ENCODE measurements at regions not wholly inside any gene's neighbourhood (a gene's known extent, or its start where the extent isn't known, plus 50 kb on each side); places are given as distances from the start of the nearest gene placed in this dataset.

DNA sequence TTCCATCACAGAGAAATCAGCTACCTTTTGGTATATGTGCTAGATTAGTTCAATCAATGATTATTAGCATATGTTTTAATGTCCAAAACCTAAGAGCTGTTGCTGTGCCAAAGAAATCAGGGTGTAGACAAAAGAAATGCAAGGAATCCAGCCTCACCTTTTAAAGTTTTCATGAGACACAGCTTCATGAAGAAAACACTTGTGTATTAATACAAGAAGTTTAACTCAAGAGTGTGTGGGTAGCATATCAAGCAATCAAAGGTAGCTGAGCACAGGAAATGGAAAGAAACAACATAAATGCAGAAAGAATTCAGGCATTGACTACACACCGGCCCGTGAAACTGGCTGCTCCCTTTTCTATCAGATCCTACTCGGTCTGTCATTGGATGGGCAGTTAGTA is 76.0 kb upstream of the CAV2 start:
- peaks cover 12 to 47% of the 10 kb centered on the region in 2 donors for H3K4me1 ChIP-seq (ENCODE audit: control insufficient read depth in 1 of 2, low read depth in 2 of 2)
- H3K36me3 ChIP-seq, result no peaks in the 10 kb centered on the region
- H3K27me3 ChIP-seq (replicated peaks; ENCODE audit: insufficient read depth), result no peaks in the 10 kb centered on the region
- no peak overlapping the region for H3K27ac ChIP-seq
- TF ChIP-seq, protein P1, sequence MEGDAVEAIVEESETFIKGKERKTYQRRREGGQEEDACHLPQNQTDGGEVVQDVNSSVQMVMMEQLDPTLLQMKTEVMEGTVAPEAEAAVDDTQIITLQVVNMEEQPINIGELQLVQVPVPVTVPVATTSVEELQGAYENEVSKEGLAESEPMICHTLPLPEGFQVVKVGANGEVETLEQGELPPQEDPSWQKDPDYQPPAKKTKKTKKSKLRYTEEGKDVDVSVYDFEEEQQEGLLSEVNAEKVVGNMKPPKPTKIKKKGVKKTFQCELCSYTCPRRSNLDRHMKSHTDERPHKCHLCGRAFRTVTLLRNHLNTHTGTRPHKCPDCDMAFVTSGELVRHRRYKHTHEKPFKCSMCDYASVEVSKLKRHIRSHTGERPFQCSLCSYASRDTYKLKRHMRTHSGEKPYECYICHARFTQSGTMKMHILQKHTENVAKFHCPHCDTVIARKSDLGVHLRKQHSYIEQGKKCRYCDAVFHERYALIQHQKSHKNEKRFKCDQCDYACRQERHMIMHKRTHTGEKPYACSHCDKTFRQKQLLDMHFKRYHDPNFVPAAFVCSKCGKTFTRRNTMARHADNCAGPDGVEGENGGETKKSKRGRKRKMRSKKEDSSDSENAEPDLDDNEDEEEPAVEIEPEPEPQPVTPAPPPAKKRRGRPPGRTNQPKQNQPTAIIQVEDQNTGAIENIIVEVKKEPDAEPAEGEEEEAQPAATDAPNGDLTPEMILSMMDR (IDR thresholded peaks at IDR 0.05), result no peak
- no peak overlapping the region for H3K4me3 ChIP-seq
- ATAC-seq (ENCODE audit: insufficient number of reproducible peaks, low FRiP score, low read depth), result no peak
- DNase-seq (ENCODE audit: low spot score), result no peak
- no peaks in the 10 kb centered on the region for H3K9me3 ChIP-seq

- no peak for DNase-seq (ENCODE audit: low spot score)
- Histone ChIP-seq H3K9me3 (no peaks in the 10 kb centered on the region), H3K4me3 (no peak overlapping the region), H3K27ac (peak overlapping the region in 1 of 2 donors; percentile 36), H3K36me3 (no peaks in the 10 kb centered on the region), H3K4me1 (ENCODE audit: control insufficient read depth in 1 of 2, low read depth in 2 of 2) (peaks cover 12 to 38% of the 10 kb centered on the region in 2 donors), H3K27me3 (replicated peaks; ENCODE audit: insufficient read depth) (no peaks in the 10 kb centered on the region)
- no peak for ATAC-seq (ENCODE audit: insufficient number of reproducible peaks, low FRiP score, low read depth)
- TF ChIP-seq, protein P1 (IDR thresholded peaks at IDR 0.05), result no peak
These were observed 73.8 kb upstream of the CAV2 start for GRCh38 chr7:116425647-116426209.

- Histone ChIP-seq H3K36me3 (no peaks in the 10 kb centered on the region), H3K4me3 (no peak overlapping the region), H3K4me1 (ENCODE audit: control insufficient read depth in 1 of 2, low read depth in 2 of 2) (peaks cover 12 to 35% of the 10 kb centered on the region in 2 donors), H3K27me3 (replicated peaks; ENCODE audit: insufficient read depth) (no peaks in the 10 kb centered on the region), H3K27ac (peak overlapping the region in 1 of 2 donors; percentile 36), H3K9me3 (no peaks in the 10 kb centered on the region)
- TF ChIP-seq, protein P1 (IDR thresholded peaks at IDR 0.05), result no peak
- peak; percentile 73 for ATAC-seq (ENCODE audit: insufficient number of reproducible peaks, low FRiP score, low read depth)
- no peak for DNase-seq (ENCODE audit: low spot score)
These were observed 72.9 kb upstream of the CAV2 start for GRCh38 chr7:116426428-116427156.

DNA sequence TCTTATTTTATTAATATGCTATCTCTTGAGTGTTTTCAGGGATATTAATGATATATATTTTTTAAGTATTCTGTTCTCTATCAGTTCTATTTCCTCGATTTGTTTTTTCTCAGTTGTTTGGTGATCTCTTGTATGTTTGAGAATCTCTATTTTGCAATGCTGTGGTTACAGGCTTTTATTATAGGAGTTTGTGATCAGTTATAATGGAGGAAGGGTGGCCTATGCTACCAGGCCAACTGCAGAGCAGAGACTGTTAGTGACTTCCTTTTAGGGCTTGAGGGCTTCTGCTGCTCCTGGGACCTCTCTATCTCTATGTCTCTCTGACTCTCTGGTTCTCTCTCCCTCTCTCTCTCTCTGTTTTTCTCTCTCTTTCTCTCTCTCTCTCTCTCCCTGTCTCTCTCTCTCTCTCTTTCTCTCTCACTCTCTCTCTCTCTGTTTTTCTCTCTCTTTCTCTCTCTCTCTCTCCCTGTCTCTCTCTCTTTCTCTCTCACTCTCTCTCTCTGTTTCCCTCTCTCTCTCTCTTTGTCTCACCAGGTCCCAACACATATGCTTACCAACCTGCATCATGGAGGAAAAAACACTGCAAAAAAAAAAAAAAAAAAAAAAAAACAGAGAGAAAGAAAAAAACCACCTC is 69.4 kb upstream of the CAV2 start:
- ATAC-seq (ENCODE audit: insufficient number of reproducible peaks, low FRiP score, low read depth), result no peak
- H3K9me3 ChIP-seq, result no peaks in the 10 kb centered on the region
- no peak overlapping the region for H3K27ac ChIP-seq
- TF ChIP-seq, protein P1 (IDR thresholded peaks at IDR 0.05), result no peak
- peaks cover 16 to 36% of the 10 kb centered on the region in 2 donors for H3K4me1 ChIP-seq (ENCODE audit: control insufficient read depth in 1 of 2, low read depth in 2 of 2)
- no peaks in the 10 kb centered on the region for H3K27me3 ChIP-seq (replicated peaks; ENCODE audit: insufficient read depth)
- H3K4me3 ChIP-seq, result no peak overlapping the region
- H3K36me3 ChIP-seq, result no peaks in the 10 kb centered on the region
- DNase-seq (ENCODE audit: low spot score), result no peak

GRCh38 chr7:116431787-116432526 is 67.6 kb upstream of the CAV2 start:
- peaks cover 12 to 27% of the 10 kb centered on the region in 2 donors for H3K4me1 ChIP-seq (ENCODE audit: control insufficient read depth in 1 of 2, low read depth in 2 of 2)

More at GRCh38 chr7:116431787-116432526, 67.6 kb upstream of the CAV2 start:
- Histone ChIP-seq H3K9me3 (no peaks in the 10 kb centered on the region), H3K27ac (no peak overlapping the region), H3K36me3 (no peaks in the 10 kb centered on the region), H3K4me3 (no peak overlapping the region), H3K27me3 (replicated peaks; ENCODE audit: insufficient read depth) (no peaks in the 10 kb centered on the region)
- DNase-seq (ENCODE audit: low spot score) (no peak), ATAC-seq (ENCODE audit: insufficient number of reproducible peaks, low FRiP score, low read depth) (no peak)
- TF ChIP-seq, protein P1 (IDR thresholded peaks at IDR 0.05), result no peak
